Coronary artery (tissue), 2 donors: ENCODE measurements at regions not wholly inside any gene's neighbourhood (a gene's known extent, or its start where the extent isn't known, plus 50 kb on each side); places are given as distances from the start of the nearest gene placed in this dataset.
A peak's percentile ranks its signal among the peaks of the same experiment; 100 is the strongest.

ENCODE experiments used
- DNase-seq: peaks from one replicate; pipeline ENCODE4 v3.0.0-alpha.2; 2017; ENCODE audit warnings: low spot score
- H3K27ac ChIP-seq, 2 donors: fragments of 200-600 bp; sonication (generic); one replicate each; pipeline ENCODE4 v1.5.1; 2016 to 2019
- H3K4me3 ChIP-seq: fragments of 200-600 bp; sonication (generic); 2 replicates; pipeline ENCODE4 v1.5.1; 2016; ENCODE audit warnings: mild to moderate bottlenecking, moderate library complexity
- CTCF ChIP-seq: fragments of 200-600 bp; sonication (generic); IDR thresholded peaks from one replicate; pipeline ENCODE4 v1.5.1; 2019; ENCODE audit warnings: antibody characterized with exemption

GRCh38 chr12:68495336-68496070 lies 115.2 kb upstream of the RAP1B start:
- H3K4me3 ChIP-seq = no peak overlapping the region
- no peak for DNase-seq
- no peak for TF ChIP-seq CTCF
- peak overlapping the region; percentile 41 to 51 for H3K27ac ChIP-seq

- no peak for TF ChIP-seq CTCF
- Histone ChIP-seq H3K27ac (no peak overlapping the region), H3K4me3 (no peak overlapping the region)
- DNase-seq = no peak
Observed at GRCh38 chr12:68497107-68497506, 113.6 kb upstream of the RAP1B start.

GRCh38 chr12:68497702-68498101 lies 113.0 kb upstream of the RAP1B start:
- TF ChIP-seq CTCF = no peak
- DNase-seq = no peak
- Histone ChIP-seq H3K27ac (no peak overlapping the region), H3K4me3 (no peak overlapping the region)

- no peak overlapping the region for H3K4me3 ChIP-seq
- no peak for TF ChIP-seq CTCF
- no peak for DNase-seq
- no peak overlapping the region for H3K27ac ChIP-seq
Observed at GRCh38 chr12:68498736-68499135, 112.0 kb upstream of the RAP1B start.

GRCh38 chr12:68499616-68500015 lies 111.1 kb upstream of the RAP1B start:
- no peak for TF ChIP-seq CTCF
- no peak for DNase-seq
- H3K4me3 ChIP-seq = no peak overlapping the region
- H3K27ac ChIP-seq = no peak overlapping the region

GRCh38 chr12:68501226-68501625 lies 109.5 kb upstream of the RAP1B start:
- DNase-seq = no peak
- TF ChIP-seq CTCF = no peak
- Histone ChIP-seq H3K4me3 (no peak overlapping the region), H3K27ac (no peak overlapping the region)

GRCh38 chr12:68505970-68506369 lies 104.7 kb upstream of the RAP1B start:
- no peak for TF ChIP-seq CTCF
- DNase-seq = no peak
- Histone ChIP-seq H3K27ac (no peak overlapping the region), H3K4me3 (no peak overlapping the region)
